ENCODE measurements at regions not wholly inside any gene's neighbourhood (a gene's known extent, or its start where the extent isn't known, plus 50 kb on each side); places are given as distances from the start of the nearest gene placed in this dataset.

- no peak overlapping the region for H3K18ac ChIP-seq (ENCODE audit: low read depth, low read length)
- H2BK15ac ChIP-seq (ENCODE audit: low read depth, low read length): no peak overlapping the region
- H4K91ac ChIP-seq (ENCODE audit: insufficient read depth, low read depth, low read length): no peak overlapping the region
- no peak overlapping the region for H3K4me3 ChIP-seq (ENCODE audit: insufficient read depth, low read depth, low read length)
- TF ChIP-seq POLR2A (IDR thresholded peaks at IDR 0.05; ENCODE audit: low read depth, low read length) (no peak), NFE2L2 (IDR thresholded peaks at IDR 0.05; ENCODE audit: low read depth, low read length) (no peak), MAZ (IDR thresholded peaks at IDR 0.05; ENCODE audit: borderline replicate concordance, low read depth, low read length) (no peak), RFX5 (IDR thresholded peaks at IDR 0.05; ENCODE audit: low read depth, low read length) (no peak), FOS (IDR thresholded peaks at IDR 0.05; ENCODE audit: low read depth, low read length) (no peak), MAFK (IDR thresholded peaks at IDR 0.05; ENCODE audit: low read depth, low read length) (no peak), CHD1 (IDR thresholded peaks at IDR 0.05; ENCODE audit: low read depth, low read length) (no peak), USF2 (IDR thresholded peaks at IDR 0.05; ENCODE audit: low read depth, low read length) (no peak), SMC3 (IDR thresholded peaks at IDR 0.05; ENCODE audit: low read depth, low read length) (no peak), CEBPB (IDR thresholded peaks at IDR 0.05; ENCODE audit: low read depth, low read length) (no peak), ELK1 (IDR thresholded peaks at IDR 0.05; ENCODE audit: borderline replicate concordance, low read depth, low read length) (no peak), MXI1 (IDR thresholded peaks at IDR 0.05; ENCODE audit: borderline replicate concordance, low read depth, low read length) (no peak), RCOR1 (IDR thresholded peaks at IDR 0.05; ENCODE audit: insufficient replicate concordance, low read length) (no peak), BHLHE40 (IDR thresholded peaks at IDR 0.05; ENCODE audit: low read depth, low read length) (no peak), RAD21 (IDR thresholded peaks at IDR 0.05; ENCODE audit: low read length) (no peak), CTCF (conservative IDR thresholded peaks at IDR 0.05; ENCODE audit: low read depth, low read length) (no peak)
- no peak overlapping the region for H3K23ac ChIP-seq (ENCODE audit: low read depth, low read length)
- no peak overlapping the region for H2BK120ac ChIP-seq (ENCODE audit: low read depth, low read length)
- H3K14ac ChIP-seq (replicated peaks; ENCODE audit: low read depth, low read length): no peak overlapping the region
- no peaks in the 10 kb centered on the region for H3K79me1 ChIP-seq (ENCODE audit: low read depth in 1 of 2, low read length in 2 of 2)
- H4K8ac ChIP-seq (ENCODE audit: low read depth in 2 of 2, low read length in 2 of 2): no peak overlapping the region
- WGBS, 2 experiments (ENCODE audit: extremely low coverage in 2 of 2, insufficient read length in 1 of 2): no CpG with 5 or more reads among the region's 2 CpGs
- H3K27me3 ChIP-seq (ENCODE audit: control insufficient read depth, insufficient read depth, low read length): no peaks in the 10 kb centered on the region
- no TSS peak for BruUV-seq (replicated peaks)
- intact Hi-C loops (cut with micrococcal nuclease): no loop called here
- no peak overlapping the region for H2AK5ac ChIP-seq (ENCODE audit: low read depth, low read length)
- H2BK5ac ChIP-seq (ENCODE audit: low read depth, low read length, poor library complexity, severe bottlenecking): no peak overlapping the region
- no peak overlapping the region for H3K9ac ChIP-seq (ENCODE audit: low read depth, low read length)
- H3K36me3 ChIP-seq (ENCODE audit: control insufficient read depth, insufficient read depth, low read length): no peaks in the 10 kb centered on the region
- H3K4me1 ChIP-seq (ENCODE audit: control insufficient read depth, insufficient read depth, low read length): no peaks in the 10 kb centered on the region
- H4K20me1 ChIP-seq (ENCODE audit: insufficient read depth, low read length): no peaks in the 10 kb centered on the region
- ATAC-seq (ENCODE audit: low read depth) (no peak), DNase-seq (no peak)
- H3K9me3 ChIP-seq (ENCODE audit: control insufficient read depth, insufficient read depth, low read length): no peaks in the 10 kb centered on the region
- H3K56ac ChIP-seq (ENCODE audit: extremely low read depth, insufficient read depth, low read length): no peak overlapping the region
- no peak overlapping the region for H4K5ac ChIP-seq (ENCODE audit: low read depth, low read length)
- H3K4ac ChIP-seq (ENCODE audit: low read depth, low read length): no peak overlapping the region
- no peak overlapping the region for H3K4me2 ChIP-seq (ENCODE audit: low read depth, low read length)
- in situ Hi-C loops (cut with MboI; ENCODE audit: low sequenced_read_pairs): no loop called here
- ChIA-PET CTCF (no interaction called here), POLR2A (ENCODE audit: unreplicated experiment) (no interaction called here)
- H2AFZ ChIP-seq (replicated peaks; ENCODE audit: low read length, poor library complexity): no peak overlapping the region
- no peak overlapping the region for H2AK9ac ChIP-seq (replicated peaks; ENCODE audit: low read depth, low read length, poor library complexity)
- dilution Hi-C loops (cut with HindIII; ENCODE audit: low sequenced_read_pairs, unreplicated experiment): no loop called here
- H3K9me1 ChIP-seq (ENCODE audit: insufficient read depth, low read length): no peaks in the 10 kb centered on the region
- H3K27ac ChIP-seq (ENCODE audit: insufficient read depth, low read length): no peak overlapping the region
- no peak overlapping the region for H2BK20ac ChIP-seq (ENCODE audit: low read depth, low read length)
Observed at GRCh38 chr11:90294091-90294490, 71.2 kb upstream of the CHORDC1 start.

Data from IMR-90 (cell line).